Uterus (tissue), 2 donors: ENCODE measurements at regions not wholly inside any gene's neighbourhood (a gene's known extent, or its start where the extent isn't known, plus 50 kb on each side); places are given as distances from the start of the nearest gene placed in this dataset.

Experiments used
- POLR2A ChIP-seq, 2 donors: fragments of 450-650 bp; IDR thresholded peaks; one replicate each; pipeline ENCODE4 v1.6.1; 2016; ENCODE audit warnings: antibody characterized with exemption in 2 of 2, mild to moderate bottlenecking in 1 of 2, moderate library complexity in 1 of 2
- TF ChIP-seq, protein P1 (sequence below), 4 experiments: fragments of 200-600 bp in 2 of 4; fragments of 450-650 bp in 2 of 4; sonication (generic) in 2 of 4; IDR thresholded peaks; one replicate each; pipeline ENCODE4 v1.5.1; 2016 to 2019; ENCODE audit warnings: antibody characterized with exemption in 4 of 4, mild to moderate bottlenecking in 2 of 4, moderate library complexity in 1 of 4

DNA sequence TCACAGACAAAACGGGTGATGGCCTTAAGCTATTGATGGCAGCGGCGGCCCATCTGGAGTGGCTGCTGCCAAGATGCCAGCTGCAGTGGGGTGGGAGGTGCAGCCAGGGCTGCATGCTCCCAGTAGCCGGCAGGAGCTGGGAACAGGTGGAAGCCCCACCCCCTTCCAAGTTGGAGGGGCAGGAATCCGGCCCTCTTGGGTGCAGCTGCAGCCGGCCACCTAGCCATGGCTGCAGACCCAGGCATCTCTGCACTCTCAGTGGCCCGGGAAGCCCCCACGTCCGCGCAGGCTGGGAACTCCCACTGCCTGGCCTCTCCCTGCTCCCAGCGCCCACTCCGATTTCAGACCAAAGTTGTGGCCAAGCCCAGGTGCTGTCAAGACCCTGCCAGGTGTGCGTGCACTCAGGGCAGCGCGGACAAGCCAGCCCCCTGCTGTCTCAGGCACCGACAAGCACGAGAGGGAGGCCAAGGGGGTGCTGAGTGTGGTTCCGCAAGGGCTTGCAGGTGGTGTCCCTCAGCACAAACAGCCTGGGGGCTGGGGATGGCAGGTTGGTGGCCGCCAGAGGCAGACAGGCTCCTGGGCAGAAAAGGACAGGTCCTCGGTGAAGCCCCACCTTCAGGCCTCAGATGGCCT is 115.1 kb upstream of the TSLP start:
- TF ChIP-seq, protein P1, sequence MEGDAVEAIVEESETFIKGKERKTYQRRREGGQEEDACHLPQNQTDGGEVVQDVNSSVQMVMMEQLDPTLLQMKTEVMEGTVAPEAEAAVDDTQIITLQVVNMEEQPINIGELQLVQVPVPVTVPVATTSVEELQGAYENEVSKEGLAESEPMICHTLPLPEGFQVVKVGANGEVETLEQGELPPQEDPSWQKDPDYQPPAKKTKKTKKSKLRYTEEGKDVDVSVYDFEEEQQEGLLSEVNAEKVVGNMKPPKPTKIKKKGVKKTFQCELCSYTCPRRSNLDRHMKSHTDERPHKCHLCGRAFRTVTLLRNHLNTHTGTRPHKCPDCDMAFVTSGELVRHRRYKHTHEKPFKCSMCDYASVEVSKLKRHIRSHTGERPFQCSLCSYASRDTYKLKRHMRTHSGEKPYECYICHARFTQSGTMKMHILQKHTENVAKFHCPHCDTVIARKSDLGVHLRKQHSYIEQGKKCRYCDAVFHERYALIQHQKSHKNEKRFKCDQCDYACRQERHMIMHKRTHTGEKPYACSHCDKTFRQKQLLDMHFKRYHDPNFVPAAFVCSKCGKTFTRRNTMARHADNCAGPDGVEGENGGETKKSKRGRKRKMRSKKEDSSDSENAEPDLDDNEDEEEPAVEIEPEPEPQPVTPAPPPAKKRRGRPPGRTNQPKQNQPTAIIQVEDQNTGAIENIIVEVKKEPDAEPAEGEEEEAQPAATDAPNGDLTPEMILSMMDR (IDR thresholded peaks at IDR 0.05) = no peak
- no peak for TF ChIP-seq POLR2A (IDR thresholded peaks at IDR 0.05)
